ENCODE measurements at regions not wholly inside any gene's neighbourhood (a gene's known extent, or its start where the extent isn't known, plus 50 kb on each side); places are given as distances from the start of the nearest gene placed in this dataset.

DNA sequence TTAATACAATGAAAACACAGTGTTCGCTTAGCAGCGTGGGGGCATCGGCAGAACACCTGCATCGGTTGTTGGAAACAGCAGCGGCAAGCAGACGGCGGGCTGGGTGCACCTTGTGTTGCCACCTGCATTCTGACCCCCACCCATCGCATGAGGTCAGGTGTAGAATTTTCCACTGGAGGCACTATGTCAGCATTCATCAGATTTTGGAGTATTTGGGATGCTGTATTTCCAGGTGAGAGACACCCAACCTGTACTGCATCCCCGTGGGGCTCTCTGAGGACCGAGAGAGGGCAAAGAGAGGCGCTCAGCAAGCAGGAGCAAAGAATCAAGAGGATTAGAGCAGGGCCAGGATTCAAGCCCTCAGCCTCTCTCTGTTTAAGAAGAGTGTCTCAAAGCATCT is 116.4 kb upstream of the MGMT start:
- Mint-ChIP-seq H3K4me1 (ENCODE audit: low read depth) (no peaks in the 10 kb centered on the region), H3K4me3 (no peak overlapping the region), H3K27me3 (ENCODE audit: insufficient read depth) (no peaks in the 10 kb centered on the region; the same call in 1 of the 2 replicates), H3K9me3 (peaks cover 61% of the 10 kb centered on the region), H3K36me3 (ENCODE audit: low read depth) (peaks cover 6% of the 10 kb centered on the region; the same call in 1 of the 2 replicates), H3K27ac (no peak overlapping the region)
- DNase-seq = no peak
- TF ChIP-seq, protein P1, sequence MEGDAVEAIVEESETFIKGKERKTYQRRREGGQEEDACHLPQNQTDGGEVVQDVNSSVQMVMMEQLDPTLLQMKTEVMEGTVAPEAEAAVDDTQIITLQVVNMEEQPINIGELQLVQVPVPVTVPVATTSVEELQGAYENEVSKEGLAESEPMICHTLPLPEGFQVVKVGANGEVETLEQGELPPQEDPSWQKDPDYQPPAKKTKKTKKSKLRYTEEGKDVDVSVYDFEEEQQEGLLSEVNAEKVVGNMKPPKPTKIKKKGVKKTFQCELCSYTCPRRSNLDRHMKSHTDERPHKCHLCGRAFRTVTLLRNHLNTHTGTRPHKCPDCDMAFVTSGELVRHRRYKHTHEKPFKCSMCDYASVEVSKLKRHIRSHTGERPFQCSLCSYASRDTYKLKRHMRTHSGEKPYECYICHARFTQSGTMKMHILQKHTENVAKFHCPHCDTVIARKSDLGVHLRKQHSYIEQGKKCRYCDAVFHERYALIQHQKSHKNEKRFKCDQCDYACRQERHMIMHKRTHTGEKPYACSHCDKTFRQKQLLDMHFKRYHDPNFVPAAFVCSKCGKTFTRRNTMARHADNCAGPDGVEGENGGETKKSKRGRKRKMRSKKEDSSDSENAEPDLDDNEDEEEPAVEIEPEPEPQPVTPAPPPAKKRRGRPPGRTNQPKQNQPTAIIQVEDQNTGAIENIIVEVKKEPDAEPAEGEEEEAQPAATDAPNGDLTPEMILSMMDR (IDR thresholded peaks at IDR 0.05) = no peak

DNA sequence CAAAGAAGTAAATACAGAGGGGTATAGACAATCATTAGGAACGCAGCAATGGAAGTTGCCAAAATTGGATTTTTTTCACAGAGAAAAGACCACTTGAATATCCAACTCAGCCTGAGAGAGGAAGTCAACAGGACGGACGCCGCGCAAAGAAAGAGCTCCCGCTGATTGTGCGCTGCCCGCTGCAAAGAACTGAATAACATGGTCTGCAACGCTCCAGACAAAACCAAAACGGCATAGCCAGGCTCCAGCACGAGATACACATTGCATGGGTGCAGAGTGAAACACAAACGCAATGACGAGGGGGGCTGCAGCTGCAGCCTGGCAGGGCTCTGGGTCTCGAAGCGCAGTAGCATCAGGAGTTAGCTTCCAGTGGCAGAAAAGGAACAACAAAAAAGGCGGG is 113.9 kb upstream of the MGMT start:
- Mint-ChIP-seq H3K36me3 (ENCODE audit: low read depth) (peaks cover 11% of the 10 kb centered on the region), H3K9me3 (peaks cover 68% of the 10 kb centered on the region), H3K27ac (no peak overlapping the region), H3K27me3 (ENCODE audit: insufficient read depth) (no peaks in the 10 kb centered on the region; the same call in 1 of the 2 replicates), H3K4me1 (ENCODE audit: low read depth) (no peaks in the 10 kb centered on the region), H3K4me3 (no peak overlapping the region)
- TF ChIP-seq, protein P1 (IDR thresholded peaks at IDR 0.05) = no peak
- DNase-seq = no peak

DNA sequence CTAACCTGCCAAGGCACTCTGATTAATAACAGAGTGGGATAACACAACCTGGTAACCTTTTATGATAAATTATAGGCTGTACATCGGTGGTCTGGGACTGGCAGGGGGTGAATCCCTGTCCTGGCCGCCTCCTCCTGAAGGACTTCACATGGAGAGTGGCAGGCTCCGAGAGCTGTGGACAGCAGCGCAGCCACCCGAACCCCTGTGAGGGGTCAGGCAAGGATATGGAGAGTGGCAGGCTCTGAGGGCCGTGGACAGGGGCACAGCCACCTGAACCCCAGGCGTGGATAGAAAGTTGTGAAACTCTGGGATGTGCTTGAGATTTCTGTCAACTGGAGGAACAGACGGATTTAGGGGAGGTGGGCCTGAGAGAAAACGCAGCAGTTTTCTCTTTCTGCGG is 107.0 kb upstream of the MGMT start:
- TF ChIP-seq, protein P1 (IDR thresholded peaks at IDR 0.05) = no peak
- no peaks in the 10 kb centered on the region for H3K4me1 Mint-ChIP-seq (ENCODE audit: low read depth)

DNA sequence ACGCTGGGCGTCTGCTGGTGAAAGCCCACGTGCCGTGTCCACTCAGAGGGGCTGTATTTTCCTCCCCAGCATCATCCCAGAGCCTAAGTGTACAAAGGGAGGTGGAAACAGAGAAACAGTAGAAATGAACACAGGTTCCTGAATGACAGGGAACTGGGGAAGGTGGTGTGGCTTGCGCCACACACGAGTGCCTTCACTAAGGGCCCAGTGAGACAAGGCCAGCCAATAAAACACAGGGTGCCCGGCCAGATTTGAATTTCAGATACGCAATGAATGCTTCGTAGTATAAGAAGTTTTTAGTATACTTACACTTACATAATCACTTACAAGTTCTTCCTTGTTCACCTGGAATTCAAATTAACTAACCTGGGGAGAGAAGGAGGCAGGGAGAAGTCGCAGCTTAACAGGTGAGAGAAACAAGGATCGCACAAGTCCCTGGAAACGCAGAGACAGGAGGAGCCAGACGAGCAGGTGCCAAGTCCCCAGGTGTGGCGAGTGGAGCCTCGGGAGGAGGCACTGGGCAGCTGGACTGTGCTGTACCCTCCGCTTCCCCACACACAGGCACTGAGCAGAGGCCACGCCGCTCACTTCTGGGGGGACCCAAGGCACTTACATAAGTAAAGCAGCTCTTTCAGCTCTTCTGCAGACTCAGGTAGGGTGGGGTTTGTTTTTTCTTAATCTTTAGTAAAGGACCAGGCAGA is 105.2 kb upstream of the MGMT start:
- Mint-ChIP-seq H3K4me1 (ENCODE audit: low read depth) (no peaks in the 10 kb centered on the region), H3K27ac (no peak overlapping the region), H3K9me3 (peaks cover 60% of the 10 kb centered on the region), H3K36me3 (ENCODE audit: low read depth) (no peaks in the 10 kb centered on the region), H3K27me3 (ENCODE audit: insufficient read depth) (no peaks in the 10 kb centered on the region), H3K4me3 (no peak overlapping the region)
- DNase-seq = no peak
- TF ChIP-seq, protein P1 (IDR thresholded peaks at IDR 0.05) = no peak

More for the DNA sequence above, 107.0 kb upstream of the MGMT start:
- H3K36me3 Mint-ChIP-seq (ENCODE audit: low read depth) = peaks cover 4% of the 10 kb centered on the region; the same call in 1 of the 2 replicates
- no peak for DNase-seq
- no peaks in the 10 kb centered on the region for H3K27me3 Mint-ChIP-seq (ENCODE audit: insufficient read depth)
- no peak overlapping the region for H3K4me3 Mint-ChIP-seq
- H3K27ac Mint-ChIP-seq = no peak overlapping the region
- peaks cover 72% of the 10 kb centered on the region for H3K9me3 Mint-ChIP-seq

DNA sequence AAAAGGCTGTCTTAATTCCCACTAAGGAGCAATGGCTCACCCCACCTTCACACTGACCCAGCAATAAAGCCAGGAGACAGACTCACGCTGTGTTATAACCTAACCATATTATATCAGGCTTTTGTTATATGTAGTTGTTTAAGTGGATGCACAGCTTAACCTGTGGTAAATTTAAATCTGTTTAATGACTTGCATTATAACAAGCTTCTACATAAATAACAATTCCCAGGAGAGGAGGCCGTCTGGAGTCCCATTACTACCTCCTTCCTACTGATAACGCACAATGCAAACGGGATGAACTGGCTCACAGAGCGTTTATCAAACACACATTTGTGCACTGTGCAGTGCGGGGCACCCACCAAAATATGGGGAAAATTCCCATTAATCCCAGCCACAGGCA is 102.1 kb upstream of the MGMT start:
- H3K27me3 Mint-ChIP-seq (ENCODE audit: insufficient read depth) = peaks cover 1% of the 10 kb centered on the region; the same call in 1 of the 2 replicates
- peaks cover 45% of the 10 kb centered on the region for H3K9me3 Mint-ChIP-seq
- H3K36me3 Mint-ChIP-seq (ENCODE audit: low read depth) = peaks cover 3% of the 10 kb centered on the region; the same call in 1 of the 2 replicates
- no peak overlapping the region for H3K4me3 Mint-ChIP-seq
- no peaks in the 10 kb centered on the region for H3K4me1 Mint-ChIP-seq (ENCODE audit: low read depth)
- H3K27ac Mint-ChIP-seq = no peak overlapping the region
- no peak for DNase-seq
- TF ChIP-seq, protein P1 (IDR thresholded peaks at IDR 0.05) = no peak

Data from HFFc6 (cell line).